Fibroblast of lung (primary cell): ENCODE measurements at regions not wholly inside any gene's neighbourhood (a gene's known extent, or its start where the extent isn't known, plus 50 kb on each side); places are given as distances from the start of the nearest gene placed in this dataset.

Experiments
- DNase-seq, 2 donors: peaks; one replicate each; pipeline versions ENCODE4 v3.0.0 to v3.0.0-alpha.2; 2010; ENCODE audit warnings: low read depth in 2 of 2
- H2AFZ ChIP-seq: 2 replicates; pipeline ENCODE4 v1.5.1; 2012; ENCODE audit warnings: low read length, control low read depth, inconsistent platforms
- H3K27ac ChIP-seq: 2 replicates; pipeline ENCODE4 v1.5.1; 2011; ENCODE audit warnings: low read length, control low read depth; ENCODE audit not compliant: insufficient read depth
- H3K27me3 ChIP-seq: 2 replicates; pipeline ENCODE4 v1.5.1; 2011; ENCODE audit warnings: mild to moderate bottlenecking, low read length; ENCODE audit not compliant: control insufficient read depth, insufficient read depth
- H3K36me3 ChIP-seq: 2 replicates; pipeline ENCODE4 v1.5.1; 2011; ENCODE audit warnings: low read length; ENCODE audit not compliant: control insufficient read depth, insufficient read depth
- H3K4me1 ChIP-seq: 2 replicates; pipeline ENCODE4 v1.5.1; 2011; ENCODE audit warnings: low read length; ENCODE audit not compliant: control insufficient read depth, insufficient read depth; ENCODE audit errors: extremely low read depth
- H3K4me2 ChIP-seq: 2 replicates; pipeline ENCODE4 v1.5.1; 2011; ENCODE audit warnings: low read length, control low read depth; ENCODE audit not compliant: insufficient read depth; ENCODE audit errors: extremely low read depth
- H3K4me3 ChIP-seq, 4 experiments: fragments of 200-600 bp in 1 of 4; sonication (generic) in 1 of 4; replicated peaks in 1 of 4; 2 replicates each; pipeline ENCODE4 v1.5.1; 2011 to 2016; ENCODE audit warnings: low read length in 4 of 4, low read depth in 3 of 4, mild to moderate bottlenecking in 3 of 4, control low read depth in 2 of 4, inconsistent platforms in 1 of 4, mixed read lengths in 1 of 4; ENCODE audit not compliant: insufficient read depth in 1 of 4; ENCODE audit errors: control extremely low read depth in 1 of 4
- H3K79me2 ChIP-seq: 2 replicates; pipeline ENCODE4 v1.5.1; 2012; ENCODE audit warnings: mild to moderate bottlenecking, low read length, inconsistent platforms; ENCODE audit not compliant: control insufficient read depth, insufficient read depth
- H3K9ac ChIP-seq: 2 replicates; pipeline ENCODE4 v1.5.1; 2011; ENCODE audit warnings: mild to moderate bottlenecking, low read length, control low read depth; ENCODE audit not compliant: insufficient read depth
- H3K9me3 ChIP-seq: 2 replicates; pipeline ENCODE4 v1.5.1; 2012; ENCODE audit warnings: low read depth, low read length; ENCODE audit not compliant: control insufficient read depth, insufficient read depth
- H4K20me1 ChIP-seq: 2 replicates; pipeline ENCODE4 v1.5.1; 2011; ENCODE audit warnings: low read length; ENCODE audit not compliant: control insufficient read depth, insufficient read depth; ENCODE audit errors: extremely low read depth
- CTCF ChIP-seq, 2 donors: IDR thresholded peaks in 1 of 2; conservative IDR thresholded peaks in 1 of 2; 1 replicate in 1 of 2; 2 replicates in 1 of 2; pipeline ENCODE4 v1.5.1; 2011 to 2012; ENCODE audit warnings: low read length in 2 of 2, control low read depth in 1 of 2, inconsistent platforms in 1 of 2, low read depth in 1 of 2, mild to moderate bottlenecking in 1 of 2
- EZH2 ChIP-seq: IDR thresholded peaks from 2 replicates; pipeline ENCODE4 v1.5.1; 2012; ENCODE audit warnings: low read length, control low read depth, mild to moderate bottlenecking; ENCODE audit errors: missing control alignments

DNA sequence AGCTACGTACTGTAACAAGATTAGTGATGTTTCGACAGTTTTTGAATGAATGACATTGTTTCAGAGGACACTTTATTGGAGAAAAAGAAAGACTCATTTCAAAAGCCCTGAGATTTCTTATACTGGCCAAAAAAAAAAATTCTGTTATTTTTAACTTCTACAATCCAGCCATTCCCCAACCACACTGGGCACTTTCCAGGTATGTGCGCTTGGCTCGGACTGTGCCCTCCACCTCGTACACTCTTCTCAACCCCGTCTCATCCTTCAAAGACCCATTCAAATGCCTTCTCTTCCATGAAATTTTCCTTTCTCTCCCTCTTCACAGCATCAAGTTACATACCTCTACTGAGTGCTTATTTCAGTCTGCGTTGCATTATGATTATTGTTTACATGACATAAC lies 328.5 kb upstream of the SOX2 start:
- H3K27me3 ChIP-seq, result no peaks in the 10 kb centered on the region

DNA sequence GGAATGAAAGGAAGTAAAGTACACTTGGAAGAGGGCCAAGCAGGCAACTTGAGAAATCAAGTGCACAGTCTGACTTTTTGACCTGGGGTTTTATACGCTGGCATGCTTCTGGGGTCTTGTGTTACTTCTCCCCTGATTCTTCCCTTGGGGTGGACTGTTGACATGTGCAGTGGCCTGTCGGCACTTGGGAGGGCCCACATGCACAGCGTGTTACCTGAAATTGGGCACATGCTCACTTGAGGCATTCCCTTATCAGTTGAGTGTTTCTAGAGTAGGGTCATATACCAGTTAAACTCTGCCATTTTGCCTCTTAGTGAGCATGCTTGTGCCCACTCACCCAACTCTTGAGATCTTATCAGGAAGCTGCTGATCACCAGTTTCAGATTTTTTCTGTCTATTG lies 329.1 kb upstream of the SOX2 start:
- Histone ChIP-seq H3K79me2 (no peaks in the 10 kb centered on the region), H3K4me1 (no peaks in the 10 kb centered on the region), H3K4me3 (no peak overlapping the region), H3K9me3 (no peaks in the 10 kb centered on the region), H3K27me3 (no peaks in the 10 kb centered on the region), H3K4me2 (no peak overlapping the region), H4K20me1 (no peaks in the 10 kb centered on the region), H2AFZ (no peak overlapping the region), H3K9ac (no peak overlapping the region), H3K36me3 (no peaks in the 10 kb centered on the region), H3K27ac (no peak overlapping the region)
- no peak for TF ChIP-seq CTCF (conservative IDR thresholded peaks at IDR 0.05 in 1 of 2, IDR thresholded peaks at IDR 0.05 in 1 of 2; ENCODE audit: low read depth in 1 of 2, low read length in 2 of 2)
- no peak for TF ChIP-seq EZH2
- no peak for DNase-seq

More for the DNA sequence above, 328.5 kb upstream of the SOX2 start:
- H3K9me3 ChIP-seq, result no peaks in the 10 kb centered on the region
- H3K27ac ChIP-seq, result no peak overlapping the region
- no peaks in the 10 kb centered on the region for H3K4me1 ChIP-seq
- no peaks in the 10 kb centered on the region for H3K79me2 ChIP-seq
- no peaks in the 10 kb centered on the region for H4K20me1 ChIP-seq
- no peak for DNase-seq
- H3K36me3 ChIP-seq, result no peaks in the 10 kb centered on the region
- H3K9ac ChIP-seq, result no peak overlapping the region
- no peak overlapping the region for H3K4me2 ChIP-seq
- no peak overlapping the region for H3K4me3 ChIP-seq
- H2AFZ ChIP-seq, result no peak overlapping the region
- TF ChIP-seq EZH2 (no peak), CTCF (conservative IDR thresholded peaks at IDR 0.05 in 1 of 2, IDR thresholded peaks at IDR 0.05 in 1 of 2; ENCODE audit: low read depth in 1 of 2, low read length in 2 of 2) (no peak)

- no peaks in the 10 kb centered on the region for H3K9me3 ChIP-seq
- no peak for DNase-seq
- no peak overlapping the region for H3K9ac ChIP-seq
- H2AFZ ChIP-seq, result no peak overlapping the region
- TF ChIP-seq EZH2, result no peak
- TF ChIP-seq CTCF (conservative IDR thresholded peaks at IDR 0.05 in 1 of 2, IDR thresholded peaks at IDR 0.05 in 1 of 2; ENCODE audit: low read depth in 1 of 2, low read length in 2 of 2), result no peak
- H3K79me2 ChIP-seq, result no peaks in the 10 kb centered on the region
- no peaks in the 10 kb centered on the region for H3K4me1 ChIP-seq
- H3K36me3 ChIP-seq, result no peaks in the 10 kb centered on the region
- no peak overlapping the region for H3K27ac ChIP-seq
- H3K4me2 ChIP-seq, result no peak overlapping the region
- no peak overlapping the region for H3K4me3 ChIP-seq
- no peaks in the 10 kb centered on the region for H4K20me1 ChIP-seq
- no peaks in the 10 kb centered on the region for H3K27me3 ChIP-seq
Observed at GRCh38 chr3:181379278-181379677, 332.4 kb upstream of the SOX2 start.
